IMR-90 (cell line): ENCODE measurements at regions not wholly inside any gene's neighbourhood (a gene's known extent, or its start where the extent isn't known, plus 50 kb on each side); places are given as distances from the start of the nearest gene placed in this dataset.

Source experiments
- ATAC-seq: fragments of 200-7000 bp; cut with Tn5 transposase; 2 replicates; pipeline ENCODE4 v1.9.1; 2020; ENCODE audit warnings: low read depth, mild to moderate bottlenecking, moderate library complexity
- BruUV-seq: library from RNA; stranded (reverse); fragments of 400-500 nt; replicated peaks from 2 replicates; lab custom pipeline; 2021; lab: Mats Ljungman, UMichigan
- CTCF ChIA-PET: fragments of 300-600 bp; formaldehyde crosslinking; extraction: SDS; loops from one replicate; lab custom pipeline; 2021; ENCODE audit warnings: antibody characterized with exemption; lab: Yijun Ruan, JAX
- POLR2A ChIA-PET: fragments of 300-600 bp; sonication (Branson Sonifier 250); formaldehyde crosslinking; loops from one replicate; lab custom pipeline; 2022; ENCODE audit warnings: antibody characterized with exemption; ENCODE audit not compliant: unreplicated experiment; lab: Charles Lee
- DNase-seq: peaks from one replicate; pipeline ENCODE4 v3.0.0; 2013
- H2AFZ ChIP-seq: replicated peaks from 2 replicates; pipeline ENCODE3; 2013; ENCODE audit warnings: low read length, mild to moderate bottlenecking; ENCODE audit not compliant: poor library complexity
- H2AK5ac ChIP-seq: 2 replicates; pipeline ENCODE4 v1.6.1; 2013; ENCODE audit warnings: low read depth, low read length, inconsistent platforms
- H2AK9ac ChIP-seq: replicated peaks from 2 replicates; pipeline ENCODE3; 2013; ENCODE audit warnings: mild to moderate bottlenecking, low read depth, low read length, moderate library complexity; ENCODE audit not compliant: poor library complexity
- H2BK120ac ChIP-seq: 2 replicates; pipeline ENCODE4 v1.6.1; 2013; ENCODE audit warnings: low read depth, low read length, inconsistent platforms
- H2BK15ac ChIP-seq: 3 replicates; pipeline ENCODE4 v1.6.1; 2013; ENCODE audit warnings: low read depth, low read length, inconsistent platforms
- H2BK20ac ChIP-seq: 2 replicates; pipeline ENCODE4 v1.6.1; 2013; ENCODE audit warnings: low read depth, mild to moderate bottlenecking, inconsistent platforms, low read length, moderate library complexity
- H2BK5ac ChIP-seq: 2 replicates; pipeline ENCODE4 v1.6.1; 2013; ENCODE audit warnings: mild to moderate bottlenecking, low read depth, low read length, inconsistent platforms; ENCODE audit not compliant: poor library complexity, severe bottlenecking
- H3K14ac ChIP-seq: replicated peaks from 2 replicates; pipeline ENCODE4 v1.6.1; 2013; ENCODE audit warnings: low read depth, low read length, inconsistent platforms
- H3K18ac ChIP-seq: 2 replicates; pipeline ENCODE4 v1.6.1; 2013; ENCODE audit warnings: low read depth, low read length, control low read depth
- H3K23ac ChIP-seq: 2 replicates; pipeline ENCODE4 v1.6.1; 2013; ENCODE audit warnings: low read depth, low read length, inconsistent platforms
- H3K27ac ChIP-seq: 2 replicates; pipeline ENCODE4 v1.5.1; 2013; ENCODE audit warnings: mild to moderate bottlenecking, control low read depth, low read length; ENCODE audit not compliant: insufficient read depth
- H3K27me3 ChIP-seq: 2 replicates; pipeline ENCODE4 v1.6.1; 2013; ENCODE audit warnings: low read length; ENCODE audit not compliant: control insufficient read depth, insufficient read depth
- H3K36me3 ChIP-seq: 2 replicates; pipeline ENCODE4 v1.6.1; 2013; ENCODE audit warnings: low read length, mixed read lengths; ENCODE audit not compliant: control insufficient read depth, insufficient read depth
- H3K4ac ChIP-seq: 2 replicates; pipeline ENCODE4 v1.6.1; 2013; ENCODE audit warnings: low read depth, low read length, inconsistent platforms
- H3K4me1 ChIP-seq: 2 replicates; pipeline ENCODE4 v1.6.1; 2013; ENCODE audit warnings: low read length, mixed read lengths; ENCODE audit not compliant: control insufficient read depth, insufficient read depth
- H3K4me2 ChIP-seq: 2 replicates; pipeline ENCODE4 v1.6.1; 2013; ENCODE audit warnings: low read depth, mild to moderate bottlenecking, control low read depth, low read length, moderate library complexity
- H3K4me3 ChIP-seq: 2 replicates; pipeline ENCODE4 v1.5.1; 2013; ENCODE audit warnings: low read depth, mild to moderate bottlenecking, control low read depth, low read length, moderate library complexity; ENCODE audit not compliant: insufficient read depth
- H3K56ac ChIP-seq: 2 replicates; pipeline ENCODE4 v1.6.1; 2013; ENCODE audit warnings: low read length, inconsistent platforms; ENCODE audit not compliant: insufficient read depth; ENCODE audit errors: extremely low read depth
- H3K79me1 ChIP-seq, 2 experiments: 2 replicates each; pipeline ENCODE4 v1.6.1; 2013; ENCODE audit warnings: low read length in 2 of 2, inconsistent platforms in 1 of 2, low read depth in 1 of 2
- H3K9ac ChIP-seq: 2 replicates; pipeline ENCODE4 v1.6.1; 2013; ENCODE audit warnings: low read depth, low read length, control low read depth
- H3K9me1 ChIP-seq: 2 replicates; pipeline ENCODE4 v1.6.1; 2013; ENCODE audit warnings: low read length, inconsistent platforms; ENCODE audit not compliant: insufficient read depth
- H3K9me3 ChIP-seq: 2 replicates; pipeline ENCODE4 v1.6.1; 2013; ENCODE audit warnings: low read length; ENCODE audit not compliant: control insufficient read depth, insufficient read depth
- H4K20me1 ChIP-seq: 2 replicates; pipeline ENCODE4 v1.6.1; 2013; ENCODE audit warnings: low read length, inconsistent platforms; ENCODE audit not compliant: insufficient read depth
- H4K5ac ChIP-seq: 2 replicates; pipeline ENCODE4 v1.6.1; 2013; ENCODE audit warnings: mild to moderate bottlenecking, low read depth, low read length, control low read depth
- H4K8ac ChIP-seq, 2 experiments: 2 replicates each; pipeline ENCODE4 v1.6.1; 2013; ENCODE audit warnings: low read depth in 2 of 2, low read length in 2 of 2, control low read depth in 1 of 2, inconsistent platforms in 1 of 2
- H4K91ac ChIP-seq: 2 replicates; pipeline ENCODE4 v1.6.1; 2013; ENCODE audit warnings: low read depth, low read length, inconsistent platforms; ENCODE audit not compliant: insufficient read depth
- BHLHE40 ChIP-seq: fragments of 150-350 bp; IDR thresholded peaks from 2 replicates; pipeline ENCODE4 v1.6.1; 2016; ENCODE audit warnings: mild to moderate bottlenecking, low read depth, low read length
- CEBPB ChIP-seq: IDR thresholded peaks from 2 replicates; pipeline ENCODE4 v1.6.1; 2012; ENCODE audit warnings: low read depth, low read length, improper control_type of control experiment
- CHD1 ChIP-seq: IDR thresholded peaks from 2 replicates; pipeline ENCODE4 v1.6.1; 2012; ENCODE audit warnings: low read depth, low read length, improper control_type of control experiment
- CTCF ChIP-seq: conservative IDR thresholded peaks from 2 replicates; pipeline ENCODE4 v1.5.1; 2012; ENCODE audit warnings: mild to moderate bottlenecking, low read depth, low read length, improper control_type of control experiment
- FOS ChIP-seq: fragments of 150-350 bp; IDR thresholded peaks from 2 replicates; pipeline ENCODE4 v1.6.1; 2016; ENCODE audit warnings: low read depth, low read length
- MAFK ChIP-seq: IDR thresholded peaks from 2 replicates; pipeline ENCODE4 v1.6.1; 2012; ENCODE audit warnings: low read depth, low read length, improper control_type of control experiment
- MAZ ChIP-seq: IDR thresholded peaks from 2 replicates; pipeline ENCODE4 v1.6.1; 2012; ENCODE audit warnings: low read depth, mild to moderate bottlenecking, low read length, improper control_type of control experiment, moderate library complexity, borderline replicate concordance
- MXI1 ChIP-seq: IDR thresholded peaks from 2 replicates; pipeline ENCODE4 v1.6.1; 2012; ENCODE audit warnings: low read depth, mild to moderate bottlenecking, low read length, moderate library complexity, borderline replicate concordance
- NFE2L2 ChIP-seq: fragments of 150-350 bp; IDR thresholded peaks from 2 replicates; pipeline ENCODE4 v1.6.1; 2016; ENCODE audit warnings: low read depth, mild to moderate bottlenecking, low read length
- POLR2A ChIP-seq: IDR thresholded peaks from 2 replicates; pipeline ENCODE4 v1.6.1; 2012; ENCODE audit warnings: mild to moderate bottlenecking, low read depth, low read length
- RAD21 ChIP-seq: IDR thresholded peaks from 2 replicates; pipeline ENCODE4 v1.6.1; 2012; ENCODE audit warnings: low read length, improper control_type of control experiment
- RCOR1 ChIP-seq: IDR thresholded peaks from 2 replicates; pipeline ENCODE4 v1.6.1; 2012; ENCODE audit warnings: mild to moderate bottlenecking, low read length, improper control_type of control experiment; ENCODE audit not compliant: insufficient replicate concordance
- RFX5 ChIP-seq: IDR thresholded peaks from 2 replicates; pipeline ENCODE4 v1.8.0; 2012; ENCODE audit warnings: low read depth, mild to moderate bottlenecking, low read length, moderate library complexity
- SMC3 ChIP-seq: fragments of 150-350 bp; IDR thresholded peaks from 2 replicates; pipeline ENCODE4 v1.6.1; 2016; ENCODE audit warnings: low read depth, mild to moderate bottlenecking, antibody characterized with exemption, low read length, moderate library complexity
- USF2 ChIP-seq: fragments of 150-350 bp; IDR thresholded peaks from 2 replicates; pipeline ENCODE4 v1.6.1; 2017; ENCODE audit warnings: mild to moderate bottlenecking, antibody characterized with exemption, low read length, low read depth
- WGBS, 2 experiments: methylation state at CpG; one replicate each; pipeline versions ENCODE4 v1.1.5 to v1.1.7; 2013; ENCODE audit warnings: missing lambda C conversion rate in 2 of 2; ENCODE audit not compliant: insufficient read length in 1 of 2; ENCODE audit errors: extremely low coverage in 2 of 2; 5-methylcytosine and 5-hydroxymethylcytosine counted together
- dilution Hi-C: fragments of 300-500 bp; cut with HindIII; formaldehyde crosslinking; loops from one replicate; pipeline ENCODE4 v1.14.3; 2018; ENCODE audit warnings: low sequenced_read_pairs; ENCODE audit not compliant: unreplicated experiment
- in situ Hi-C: fragments of 300-500 bp; cut with MboI; formaldehyde crosslinking; loops from 3 replicates; pipeline ENCODE4 v1.14.3; 2019; ENCODE audit warnings: low sequenced_read_pairs, inconsistent platforms, mixed read lengths
- intact Hi-C: fragments of 100-400 bp; cut with micrococcal nuclease; formaldehyde crosslinking; loops from 2 replicates; pipeline ENCODE4 v1.10.0; 2022
- TF ChIP-seq, protein P1 (sequence below): fragments of 150-350 bp; IDR thresholded peaks from 2 replicates; pipeline ENCODE4 v1.6.1; 2016; ENCODE audit warnings: low read depth, mild to moderate bottlenecking, low read length, moderate library complexity, borderline replicate concordance

DNA sequence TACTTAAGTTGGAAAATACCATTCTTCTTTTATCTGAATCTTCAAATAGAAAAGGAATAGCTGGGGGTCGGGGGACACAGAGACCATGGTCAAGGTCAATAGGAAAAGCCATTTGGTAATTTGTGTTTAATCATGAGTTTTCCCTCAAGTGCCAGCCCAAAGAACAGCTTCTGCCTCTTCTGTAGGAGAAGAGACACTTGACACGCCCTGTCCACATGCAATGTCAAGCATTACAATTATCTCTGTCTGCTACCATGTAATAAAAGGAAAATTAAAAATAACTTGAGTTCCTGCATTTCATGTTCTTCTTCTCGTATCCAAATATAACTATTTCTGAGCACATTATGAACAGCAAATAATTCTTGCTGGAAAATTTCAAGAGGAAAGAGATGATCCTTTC lies 241.7 kb downstream of the IPMK start:
- H2BK120ac ChIP-seq = no peak overlapping the region
- no peak overlapping the region for H3K9ac ChIP-seq
- no peaks in the 10 kb centered on the region for H3K9me3 ChIP-seq
- ATAC-seq (no peak), DNase-seq (no peak)
- H3K23ac ChIP-seq = no peak overlapping the region
- no peak overlapping the region for H3K4me3 ChIP-seq
- no peak overlapping the region for H3K4me2 ChIP-seq
- H2AK5ac ChIP-seq = no peak overlapping the region
- POLR2A ChIA-PET = no interaction called here
- no peak overlapping the region for H2AFZ ChIP-seq
- CTCF ChIA-PET = no interaction called here
- no peaks in the 10 kb centered on the region for H3K79me1 ChIP-seq
- H4K8ac ChIP-seq = no peak overlapping the region
- H3K27ac ChIP-seq = no peak overlapping the region
- H3K9me1 ChIP-seq = no peaks in the 10 kb centered on the region; the same call in 1 of the 2 replicates
- no TSS peak for BruUV-seq
- no peak overlapping the region for H3K14ac ChIP-seq
- H4K91ac ChIP-seq = no peak overlapping the region
- H3K4me1 ChIP-seq = peaks cover 7% of the 10 kb centered on the region; the same call in 1 of the 2 replicates
- H2BK15ac ChIP-seq = no peak overlapping the region
- H2BK20ac ChIP-seq = no peak overlapping the region
- no peak overlapping the region; the same call in 1 of the 2 replicates for H3K18ac ChIP-seq
- intact Hi-C loops (no loop called here), dilution Hi-C loops (no loop called here), in situ Hi-C loops (no loop called here)
- H4K20me1 ChIP-seq = no peaks in the 10 kb centered on the region
- H4K5ac ChIP-seq = no peak overlapping the region
- H3K4ac ChIP-seq = no peak overlapping the region
- no CpG with 5 or more reads among the region's 3 CpGs for WGBS, 2 experiments
- H2BK5ac ChIP-seq = no peak overlapping the region
- H3K36me3 ChIP-seq = no peaks in the 10 kb centered on the region
- H3K27me3 ChIP-seq = no peaks in the 10 kb centered on the region
- no peak overlapping the region for H2AK9ac ChIP-seq
- H3K56ac ChIP-seq = no peak overlapping the region
- TF ChIP-seq CHD1 (no peak), FOS (no peak), RFX5 (no peak), POLR2A (no peak), MAZ (no peak), NFE2L2 (no peak), CEBPB (no peak), CTCF (no peak), SMC3 (no peak), RCOR1 (no peak), MAFK (no peak), USF2 (no peak), BHLHE40 (no peak), RAD21 (no peak), MXI1 (no peak)
- TF ChIP-seq, protein P1, sequence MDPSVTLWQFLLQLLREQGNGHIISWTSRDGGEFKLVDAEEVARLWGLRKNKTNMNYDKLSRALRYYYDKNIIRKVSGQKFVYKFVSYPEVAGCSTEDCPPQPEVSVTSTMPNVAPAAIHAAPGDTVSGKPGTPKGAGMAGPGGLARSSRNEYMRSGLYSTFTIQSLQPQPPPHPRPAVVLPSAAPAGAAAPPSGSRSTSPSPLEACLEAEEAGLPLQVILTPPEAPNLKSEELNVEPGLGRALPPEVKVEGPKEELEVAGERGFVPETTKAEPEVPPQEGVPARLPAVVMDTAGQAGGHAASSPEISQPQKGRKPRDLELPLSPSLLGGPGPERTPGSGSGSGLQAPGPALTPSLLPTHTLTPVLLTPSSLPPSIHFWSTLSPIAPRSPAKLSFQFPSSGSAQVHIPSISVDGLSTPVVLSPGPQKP = no peak
